Natural killer cell (primary cell): ENCODE measurements at regions not wholly inside any gene's neighbourhood (a gene's known extent, or its start where the extent isn't known, plus 50 kb on each side); places are given as distances from the start of the nearest gene placed in this dataset.
"Not testable (repeated sequence)": the region's sequence is repeated elsewhere in the genome, so short reads cannot be mapped to it uniquely, and the experiment has no call there.

Experiments
- ATAC-seq, 3 donors: fragments of 150-1000 bp in 2 of 3; fragments of 200-7000 bp in 1 of 3; cut with Tn5 transposase; 1 replicate in 1 of 3; 2 replicates in 2 of 3; pipeline ENCODE4 v1.10.0; 2021; ENCODE audit warnings: mild to moderate bottlenecking in 2 of 3, moderate library complexity in 2 of 3
- DNase-seq, 2 donors: peaks; one replicate each; pipeline versions ENCODE4 v3.0.0 to v3.0.0-alpha.2; 2013 to 2021; ENCODE audit warnings: mixed read lengths in 1 of 2
- H3K27ac ChIP-seq: one replicate; pipeline ENCODE4 v1.5.1; 2013; ENCODE audit warnings: mild to moderate bottlenecking, low read length
- H3K27me3 ChIP-seq: one replicate; pipeline ENCODE4 v1.6.1; 2013; ENCODE audit warnings: low read length; ENCODE audit not compliant: control insufficient read depth, insufficient read depth
- H3K36me3 ChIP-seq: one replicate; pipeline ENCODE4 v1.6.1; 2013; ENCODE audit warnings: low read length; ENCODE audit not compliant: control insufficient read depth, insufficient read depth
- H3K4me1 ChIP-seq: one replicate; pipeline ENCODE4 v1.6.1; 2013; ENCODE audit warnings: low read length; ENCODE audit not compliant: control insufficient read depth, insufficient read depth
- H3K4me3 ChIP-seq: one replicate; pipeline ENCODE4 v1.5.1; 2013; ENCODE audit warnings: low read length
- H3K9me3 ChIP-seq: one replicate; pipeline ENCODE4 v1.6.1; 2013; ENCODE audit warnings: low read length; ENCODE audit not compliant: control insufficient read depth, insufficient read depth
- H3K27ac Mint-ChIP-seq, 2 donors: one replicate each; pipeline ENCODE4 v1.8.0; 2022; ENCODE audit warnings: mild to moderate bottlenecking in 2 of 2, mixed read lengths in 2 of 2, moderate library complexity in 1 of 2
- H3K27me3 Mint-ChIP-seq, 2 donors: one replicate each; pipeline ENCODE4 v1.8.0; 2022; ENCODE audit warnings: low read depth in 2 of 2, mixed read lengths in 2 of 2
- H3K36me3 Mint-ChIP-seq: one replicate; pipeline ENCODE4 v1.8.0; 2022; ENCODE audit warnings: mixed read lengths
- H3K4me1 Mint-ChIP-seq, 2 donors: one replicate each; pipeline ENCODE4 v1.8.0; 2022; ENCODE audit warnings: mixed read lengths in 2 of 2
- H3K4me3 Mint-ChIP-seq: one replicate; pipeline ENCODE4 v1.8.0; 2022; ENCODE audit warnings: mild to moderate bottlenecking, moderate library complexity, mixed read lengths
- H3K9me3 Mint-ChIP-seq, 2 donors: one replicate each; pipeline ENCODE4 v1.8.0; 2022; ENCODE audit warnings: mixed read lengths in 2 of 2
- WGBS: methylation state at CpG from one replicate; pipeline ENCODE4 v1.1.7; 2013; ENCODE audit warnings: missing lambda C conversion rate; ENCODE audit not compliant: insufficient coverage; 5-methylcytosine and 5-hydroxymethylcytosine counted together
- intact Hi-C: fragments of 100-400 bp; cut with micrococcal nuclease; formaldehyde crosslinking; loops from one replicate; pipeline ENCODE4 v1.14.2; 2022
- TF ChIP-seq, protein P1 (sequence below): fragments of 200-600 bp; IDR thresholded peaks from one replicate; pipeline ENCODE4 v1.8.0; 2022; ENCODE audit warnings: antibody characterized with exemption

- no peak overlapping the region for H3K27ac Mint-ChIP-seq
- H3K4me1 ChIP-seq = no peaks in the 10 kb centered on the region
- TF ChIP-seq, protein P1, sequence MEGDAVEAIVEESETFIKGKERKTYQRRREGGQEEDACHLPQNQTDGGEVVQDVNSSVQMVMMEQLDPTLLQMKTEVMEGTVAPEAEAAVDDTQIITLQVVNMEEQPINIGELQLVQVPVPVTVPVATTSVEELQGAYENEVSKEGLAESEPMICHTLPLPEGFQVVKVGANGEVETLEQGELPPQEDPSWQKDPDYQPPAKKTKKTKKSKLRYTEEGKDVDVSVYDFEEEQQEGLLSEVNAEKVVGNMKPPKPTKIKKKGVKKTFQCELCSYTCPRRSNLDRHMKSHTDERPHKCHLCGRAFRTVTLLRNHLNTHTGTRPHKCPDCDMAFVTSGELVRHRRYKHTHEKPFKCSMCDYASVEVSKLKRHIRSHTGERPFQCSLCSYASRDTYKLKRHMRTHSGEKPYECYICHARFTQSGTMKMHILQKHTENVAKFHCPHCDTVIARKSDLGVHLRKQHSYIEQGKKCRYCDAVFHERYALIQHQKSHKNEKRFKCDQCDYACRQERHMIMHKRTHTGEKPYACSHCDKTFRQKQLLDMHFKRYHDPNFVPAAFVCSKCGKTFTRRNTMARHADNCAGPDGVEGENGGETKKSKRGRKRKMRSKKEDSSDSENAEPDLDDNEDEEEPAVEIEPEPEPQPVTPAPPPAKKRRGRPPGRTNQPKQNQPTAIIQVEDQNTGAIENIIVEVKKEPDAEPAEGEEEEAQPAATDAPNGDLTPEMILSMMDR = no peak
- H3K9me3 ChIP-seq = no peaks in the 10 kb centered on the region
- H3K9me3 Mint-ChIP-seq = peaks cover 0 to 2% of the 10 kb centered on the region in 2 donors
- no peaks in the 10 kb centered on the region for H3K36me3 Mint-ChIP-seq
- intact Hi-C loops = no loop called here
- no peak overlapping the region for H3K4me3 ChIP-seq
- no peak overlapping the region for H3K4me3 Mint-ChIP-seq
- no peak for ATAC-seq
- H3K4me1 Mint-ChIP-seq = no peaks in the 10 kb centered on the region
- WGBS = no CpG with 5 or more reads among the region's 1 CpG
- no peak overlapping the region for H3K27ac ChIP-seq
- H3K27me3 Mint-ChIP-seq = no peaks in the 10 kb centered on the region
- H3K36me3 ChIP-seq = no peaks in the 10 kb centered on the region
- DNase-seq = no peak
- no peaks in the 10 kb centered on the region for H3K27me3 ChIP-seq
Measured at GRCh38 chrX:10992110-10992509, 119.0 kb upstream of the HCCS start.

- H3K27ac ChIP-seq, H3K27me3 Mint-ChIP-seq, intact Hi-C loops, H3K4me1 Mint-ChIP-seq, H3K27me3 ChIP-seq, H3K4me3 Mint-ChIP-seq, H3K4me3 ChIP-seq, DNase-seq, H3K9me3 ChIP-seq, H3K27ac Mint-ChIP-seq, ATAC-seq, H3K36me3 ChIP-seq, H3K36me3 Mint-ChIP-seq, H3K4me1 ChIP-seq: not testable (repeated sequence)
- 100% methylated on average over 3 of the region's 9 CpGs for WGBS
- H3K9me3 Mint-ChIP-seq = peaks cover 12 to 20% of the 10 kb centered on the region in 2 donors
Measured at GRCh38 chrX:11007076-11007475, 104.1 kb upstream of the HCCS start.

DNA sequence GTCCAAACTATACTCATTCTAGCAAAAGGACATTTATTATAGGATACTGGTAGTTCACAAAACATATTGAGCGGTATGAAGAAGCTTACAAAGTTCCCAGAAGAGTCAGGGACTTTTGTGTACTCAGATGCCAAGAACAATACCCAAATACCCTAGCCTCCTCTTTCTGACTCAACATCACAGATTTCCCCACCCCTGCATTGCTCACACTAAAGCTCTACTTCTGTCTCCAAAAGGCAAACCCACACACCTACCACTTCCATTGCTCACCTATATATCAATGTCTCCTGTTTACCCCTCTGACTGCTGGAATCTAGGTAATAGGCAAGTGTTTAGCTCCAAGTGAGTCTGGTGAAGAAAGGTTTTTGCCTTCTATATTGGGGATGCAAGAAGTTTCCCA lies 100.7 kb upstream of the HCCS start:
- H3K4me3 ChIP-seq = no peak overlapping the region
- TF ChIP-seq, protein P1 = no peak
- ATAC-seq = no peak
- H3K36me3 ChIP-seq = no peaks in the 10 kb centered on the region
- H3K4me1 ChIP-seq = no peaks in the 10 kb centered on the region
- no peak for DNase-seq
- Mint-ChIP-seq H3K9me3 (peaks cover 12 to 17% of the 10 kb centered on the region in 2 donors), H3K36me3 (no peaks in the 10 kb centered on the region), H3K27ac (no peak overlapping the region), H3K4me1 (no peaks in the 10 kb centered on the region), H3K27me3 (no peaks in the 10 kb centered on the region), H3K4me3 (no peak overlapping the region)
- intact Hi-C loops = no loop called here
- no peaks in the 10 kb centered on the region for H3K27me3 ChIP-seq
- no peaks in the 10 kb centered on the region for H3K9me3 ChIP-seq
- no CpG with 5 or more reads among the region's 1 CpG for WGBS
- no peak overlapping the region for H3K27ac ChIP-seq

GRCh38 chrX:11016728-11017127 lies 94.4 kb upstream of the HCCS start:
- ATAC-seq (no peak), DNase-seq (no peak)
- Histone ChIP-seq H3K9me3 (no peaks in the 10 kb centered on the region), H3K36me3 (no peaks in the 10 kb centered on the region), H3K27ac (no peak overlapping the region), H3K4me3 (no peak overlapping the region), H3K27me3 (no peaks in the 10 kb centered on the region), H3K4me1 (no peaks in the 10 kb centered on the region)
- H3K36me3 Mint-ChIP-seq = no peaks in the 10 kb centered on the region
- WGBS = no CpG with 5 or more reads among the region's 1 CpG
- peaks cover 2 to 10% of the 10 kb centered on the region in 2 donors for H3K9me3 Mint-ChIP-seq
- H3K4me1 Mint-ChIP-seq = no peaks in the 10 kb centered on the region
- no peak overlapping the region for H3K27ac Mint-ChIP-seq
- no peaks in the 10 kb centered on the region for H3K27me3 Mint-ChIP-seq
- TF ChIP-seq, protein P1 = no peak
- intact Hi-C loops = no loop called here
- H3K4me3 Mint-ChIP-seq = no peak overlapping the region

DNA sequence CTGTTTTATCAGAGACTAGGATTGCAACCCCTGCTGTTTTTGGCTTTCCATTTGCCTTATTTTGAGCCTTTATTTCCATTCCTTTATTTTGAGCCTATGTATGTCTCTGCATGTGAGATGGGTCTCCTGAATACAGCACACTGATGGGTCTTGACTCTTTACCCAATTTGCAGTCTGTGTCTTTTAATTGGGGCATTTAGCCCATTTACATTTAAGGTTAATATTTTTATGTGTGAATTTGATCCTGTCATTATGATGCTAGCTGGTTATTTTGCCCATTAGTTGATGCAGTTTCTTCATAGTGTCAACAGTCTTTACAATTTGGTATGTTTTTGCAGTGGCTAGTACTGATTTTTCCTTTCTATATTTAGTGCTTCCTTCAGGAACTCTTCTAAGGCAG lies 88.5 kb upstream of the HCCS start:
- ATAC-seq = not testable (repeated sequence)

More for the DNA sequence above, 88.5 kb upstream of the HCCS start:
- H3K36me3 Mint-ChIP-seq, H3K27ac Mint-ChIP-seq, H3K4me1 ChIP-seq, H3K4me1 Mint-ChIP-seq, H3K9me3 Mint-ChIP-seq, H3K36me3 ChIP-seq, DNase-seq, H3K9me3 ChIP-seq, H3K4me3 Mint-ChIP-seq, H3K27me3 ChIP-seq, H3K27ac ChIP-seq, H3K4me3 ChIP-seq, intact Hi-C loops, H3K27me3 Mint-ChIP-seq: not testable (repeated sequence)
